ENCODE measurements at regions not wholly inside any gene's neighbourhood (a gene's known extent, or its start where the extent isn't known, plus 50 kb on each side); places are given as distances from the start of the nearest gene placed in this dataset.

DNA sequence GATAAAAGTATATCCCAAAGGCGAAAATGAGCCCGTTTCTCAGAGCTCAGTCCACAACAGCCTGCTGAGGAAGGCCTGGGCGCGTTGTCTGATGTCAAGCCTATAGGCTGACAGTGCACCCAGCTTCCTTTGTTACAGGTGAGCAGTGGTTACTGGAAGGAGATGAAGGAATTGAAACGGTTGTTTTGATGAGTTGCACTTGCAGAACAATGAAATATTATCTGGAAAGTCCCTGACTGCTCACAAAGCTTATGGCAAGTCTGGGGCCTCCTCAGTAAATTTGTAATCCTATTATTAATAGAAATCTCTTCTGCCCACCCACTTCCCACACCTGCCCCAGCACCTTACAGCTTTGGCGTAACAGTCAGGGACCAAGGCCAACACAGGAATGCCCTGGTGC is 77.8 kb downstream of the C11orf91 start:
- Mint-ChIP-seq H3K27ac (no peak overlapping the region), H3K4me1 (no peaks in the 10 kb centered on the region)
- ATAC-seq = no peak

DNA sequence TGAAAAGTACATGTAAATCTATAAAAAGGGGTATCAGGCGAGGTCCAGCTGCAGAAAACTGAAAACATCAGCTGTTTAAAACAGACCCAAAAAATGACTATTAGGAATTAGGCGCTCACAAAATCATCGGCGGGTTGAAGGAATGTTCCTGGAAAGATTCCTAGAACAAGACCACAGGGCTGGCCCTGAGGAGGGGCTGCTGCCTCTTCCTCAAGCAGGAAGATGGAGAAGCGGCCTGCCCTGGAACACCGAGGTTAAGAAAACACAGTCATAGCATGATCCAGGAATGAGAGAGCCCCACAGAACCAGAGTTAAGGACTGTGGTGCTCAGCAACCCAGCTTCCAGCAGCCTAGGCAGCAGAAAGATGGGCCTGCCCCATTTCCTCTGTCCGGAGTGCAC is 78.4 kb downstream of the C11orf91 start:
- ATAC-seq = peak; percentile 45

More for the DNA sequence above, 77.8 kb downstream of the C11orf91 start:
- Mint-ChIP-seq H3K27me3 (peaks cover 7% of the 10 kb centered on the region), H3K36me3 (no peaks in the 10 kb centered on the region), H3K9me3 (no peaks in the 10 kb centered on the region), H3K4me3 (no peak overlapping the region)

DNA sequence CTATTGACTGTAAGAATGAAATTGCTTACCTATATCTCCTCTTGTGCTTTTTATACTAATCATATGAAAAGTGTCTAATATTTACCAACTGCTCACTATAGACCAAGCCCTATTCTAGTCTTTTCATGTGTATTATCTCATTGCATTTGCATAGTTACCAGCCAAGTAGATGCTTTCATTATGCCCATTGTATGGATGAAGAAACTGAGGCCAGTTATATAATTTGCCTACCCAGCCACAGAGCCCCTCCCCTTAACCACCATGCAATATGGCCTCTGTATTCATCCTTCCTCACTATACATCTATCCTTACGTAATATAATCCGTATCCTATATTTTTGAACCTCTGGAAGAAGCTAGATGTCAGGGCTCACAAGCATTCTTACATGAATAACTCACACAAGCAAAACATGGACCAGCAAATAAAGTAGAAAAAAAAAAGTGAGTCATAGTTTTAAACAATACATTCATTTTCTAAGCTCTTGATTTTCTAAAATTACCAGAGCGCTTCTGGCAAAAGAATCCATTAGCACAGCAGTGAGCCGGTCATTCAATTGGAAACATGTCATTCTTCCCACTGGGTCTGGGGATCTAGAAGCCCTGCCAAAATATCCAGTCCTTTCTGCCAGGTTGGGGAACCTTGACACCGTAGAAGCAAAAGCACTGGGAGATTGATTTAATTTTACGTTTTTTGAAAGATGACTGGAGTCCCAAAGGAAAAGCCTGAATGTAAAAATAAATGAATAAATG is 80.0 kb downstream of the C11orf91 start:
- H3K27me3 Mint-ChIP-seq = peaks cover 7% of the 10 kb centered on the region
- no peak overlapping the region for H3K4me3 Mint-ChIP-seq
- H3K36me3 Mint-ChIP-seq = no peaks in the 10 kb centered on the region
- no peak for ATAC-seq
- H3K9me3 Mint-ChIP-seq = no peaks in the 10 kb centered on the region
- no peak overlapping the region for H3K27ac Mint-ChIP-seq
- H3K4me1 Mint-ChIP-seq = no peaks in the 10 kb centered on the region

More for the DNA sequence above, 78.4 kb downstream of the C11orf91 start:
- Mint-ChIP-seq H3K9me3 (no peaks in the 10 kb centered on the region), H3K4me3 (no peak overlapping the region), H3K36me3 (no peaks in the 10 kb centered on the region), H3K27me3 (peaks cover 7% of the 10 kb centered on the region), H3K27ac (no peak overlapping the region), H3K4me1 (no peaks in the 10 kb centered on the region)

DNA sequence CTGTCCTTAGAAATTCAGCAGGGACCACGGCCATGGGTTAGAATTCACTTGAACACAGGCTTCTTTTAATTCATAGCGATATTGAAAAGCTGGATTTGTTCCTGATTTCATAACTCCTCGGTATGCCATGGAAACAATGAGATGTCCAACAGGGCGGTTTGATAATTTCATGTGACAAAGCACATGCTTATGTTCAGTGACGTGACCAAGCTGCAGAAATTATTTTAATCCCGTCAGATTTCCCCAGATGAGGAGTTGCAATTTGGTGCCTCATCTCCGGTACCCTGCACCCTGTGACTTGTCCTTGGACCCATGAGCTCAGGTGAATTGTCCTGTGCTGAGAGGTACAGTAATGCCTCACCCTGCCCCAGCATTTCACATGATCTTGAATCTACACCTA is 81.7 kb downstream of the C11orf91 start:
- Mint-ChIP-seq H3K9me3 (no peaks in the 10 kb centered on the region), H3K27ac (no peak overlapping the region), H3K4me3 (no peak overlapping the region), H3K27me3 (peaks cover 7% of the 10 kb centered on the region), H3K4me1 (no peaks in the 10 kb centered on the region), H3K36me3 (no peaks in the 10 kb centered on the region)
- ATAC-seq = no peak

DNA sequence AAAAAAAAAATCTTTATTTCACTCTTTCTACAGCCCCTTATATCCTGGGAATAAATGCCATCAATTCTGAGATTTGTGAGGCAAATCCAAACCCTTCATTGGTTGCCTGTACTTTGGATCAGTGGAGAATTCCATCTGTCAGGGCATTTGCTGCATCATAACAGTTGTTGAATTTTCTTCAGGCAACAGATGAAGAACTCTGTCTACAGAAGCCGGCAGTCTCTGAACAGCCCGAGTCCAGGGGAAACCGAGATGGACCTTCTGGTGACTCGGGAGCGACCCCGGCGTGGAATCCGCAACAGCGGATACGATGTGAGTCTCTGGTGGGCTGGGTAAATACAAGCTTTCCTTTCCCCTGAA is 82.3 kb downstream of the C11orf91 start:
- Mint-ChIP-seq H3K36me3 (no peaks in the 10 kb centered on the region), H3K4me1 (no peaks in the 10 kb centered on the region), H3K27ac (no peak overlapping the region), H3K27me3 (peaks cover 7% of the 10 kb centered on the region), H3K9me3 (no peaks in the 10 kb centered on the region), H3K4me3 (no peak overlapping the region)
- ATAC-seq = no peak

DNA sequence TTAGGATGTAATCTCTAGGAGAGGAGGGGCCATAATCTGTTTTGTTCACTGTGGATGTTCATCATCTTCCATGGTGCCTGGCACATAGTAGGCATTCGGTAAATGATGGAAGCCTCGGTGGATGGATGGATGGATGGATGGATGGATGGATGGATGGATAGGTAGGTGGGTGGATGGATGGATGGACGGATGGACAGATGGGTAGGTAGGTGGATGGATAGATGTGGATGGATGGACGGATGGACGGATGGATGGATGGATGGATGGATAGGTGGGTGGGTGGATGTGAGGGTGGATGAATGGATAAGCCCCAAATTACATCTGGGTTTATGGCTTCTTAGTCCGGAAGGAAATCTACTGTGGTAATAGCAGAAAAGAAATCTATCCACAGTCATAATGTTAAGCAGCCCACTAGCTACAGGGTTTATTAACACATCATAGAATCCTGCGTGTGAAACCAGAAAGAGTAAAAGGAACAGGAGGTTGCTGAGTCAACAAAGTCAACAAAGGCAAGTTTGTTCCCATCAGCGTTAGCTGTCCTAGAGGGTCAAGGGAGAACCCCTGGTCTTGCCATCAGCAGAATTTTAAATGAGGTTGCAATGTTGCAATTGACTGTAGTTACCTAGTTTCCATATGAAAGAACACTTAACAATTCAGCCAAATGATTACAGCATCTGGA is 82.8 kb downstream of the C11orf91 start:
- no peaks in the 10 kb centered on the region for H3K4me1 Mint-ChIP-seq
- no peak overlapping the region for H3K4me3 Mint-ChIP-seq
- no peak overlapping the region for H3K27ac Mint-ChIP-seq
- H3K27me3 Mint-ChIP-seq = peaks cover 7% of the 10 kb centered on the region
- no peak for ATAC-seq
- no peaks in the 10 kb centered on the region for H3K36me3 Mint-ChIP-seq
- H3K9me3 Mint-ChIP-seq = no peaks in the 10 kb centered on the region

DNA sequence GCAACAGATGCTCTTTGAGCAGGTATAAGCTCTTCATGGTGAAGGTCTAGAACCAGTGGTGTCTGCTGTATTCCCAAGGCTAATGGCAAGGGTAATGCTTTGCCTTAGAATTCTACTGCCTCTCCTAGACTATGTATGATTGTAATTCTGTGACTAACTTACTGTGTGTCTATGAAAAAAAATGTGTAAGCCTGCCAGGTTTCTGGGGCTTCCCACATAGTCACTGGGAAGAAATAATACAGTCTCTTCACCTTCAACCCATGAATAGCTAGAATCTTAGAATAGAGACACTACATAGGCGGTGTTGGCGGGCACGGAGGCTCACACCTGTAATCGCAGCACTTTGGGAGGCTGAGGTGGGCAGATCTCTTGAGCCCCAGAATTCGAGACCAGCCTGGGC is 84.1 kb downstream of the C11orf91 start:
- Mint-ChIP-seq H3K27ac (no peak overlapping the region), H3K36me3 (no peaks in the 10 kb centered on the region), H3K4me1 (no peaks in the 10 kb centered on the region), H3K9me3 (no peaks in the 10 kb centered on the region), H3K4me3 (no peak overlapping the region), H3K27me3 (no peaks in the 10 kb centered on the region)
- ATAC-seq = no peak

DNA sequence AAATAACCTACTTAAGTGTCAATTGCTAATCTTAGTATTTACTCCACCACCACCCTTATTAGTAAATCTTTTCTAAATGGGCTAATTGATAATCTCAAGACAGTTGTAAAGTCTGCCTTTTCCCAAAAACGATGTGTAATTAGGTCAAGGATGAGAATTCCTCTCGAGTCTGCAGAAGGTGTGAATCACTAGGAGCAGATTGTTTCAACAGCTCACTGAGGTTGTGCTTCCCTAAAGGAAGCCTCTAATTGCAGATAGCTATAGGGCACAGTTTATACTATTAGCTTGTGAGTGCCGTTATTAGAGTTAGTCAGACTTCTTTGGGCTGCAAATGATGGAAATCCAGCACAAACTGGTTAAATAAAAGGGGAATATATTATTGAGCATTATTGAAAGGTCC is 84.9 kb downstream of the C11orf91 start:
- no peaks in the 10 kb centered on the region for H3K4me1 Mint-ChIP-seq
- no peak overlapping the region for H3K4me3 Mint-ChIP-seq
- H3K27me3 Mint-ChIP-seq = no peaks in the 10 kb centered on the region
- no peak overlapping the region for H3K27ac Mint-ChIP-seq
- ATAC-seq = no peak
- H3K36me3 Mint-ChIP-seq = no peaks in the 10 kb centered on the region
- no peaks in the 10 kb centered on the region for H3K9me3 Mint-ChIP-seq

DNA sequence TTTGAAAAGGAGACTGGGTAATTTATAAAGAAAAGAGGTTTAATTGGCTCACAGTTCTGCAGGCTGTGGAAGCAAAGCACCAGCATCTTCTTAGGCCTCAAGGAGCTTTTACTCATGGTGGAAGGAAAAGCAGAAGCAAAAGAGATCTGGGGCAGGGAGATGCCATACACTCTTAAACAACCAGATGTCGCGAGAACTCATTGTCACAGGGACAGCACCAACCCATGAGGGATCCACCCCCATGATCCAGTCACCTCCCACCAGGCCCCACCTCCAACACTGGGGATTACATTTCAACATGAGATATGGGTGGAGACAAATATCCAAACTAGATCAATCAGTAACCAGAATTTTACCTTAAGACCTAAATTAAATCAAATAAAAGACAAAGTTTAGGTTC is 87.2 kb downstream of the C11orf91 start:
- Mint-ChIP-seq H3K4me3 (no peak overlapping the region), H3K36me3 (no peaks in the 10 kb centered on the region)

DNA sequence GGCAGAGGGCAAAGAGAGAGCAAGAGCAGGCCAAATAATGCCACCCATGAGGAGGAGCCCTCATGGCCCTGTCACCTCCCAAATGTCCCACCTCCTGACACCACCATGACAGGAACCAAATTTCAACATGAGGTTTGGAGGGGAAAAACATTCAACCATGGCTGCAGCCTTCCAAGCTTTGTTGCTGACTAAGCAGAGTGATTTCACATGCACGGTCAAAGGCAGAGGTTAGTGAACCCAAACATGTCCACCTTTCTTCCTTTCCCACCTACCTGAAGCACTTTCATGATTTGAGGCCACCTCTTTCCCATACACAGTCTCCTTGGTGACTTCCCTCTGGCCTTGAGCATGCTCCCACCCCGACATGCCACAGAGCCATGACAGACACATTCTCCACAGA is 89.7 kb downstream of the C11orf91 start:
- no peaks in the 10 kb centered on the region for H3K27me3 Mint-ChIP-seq
- no peaks in the 10 kb centered on the region for H3K36me3 Mint-ChIP-seq
- H3K9me3 Mint-ChIP-seq = no peaks in the 10 kb centered on the region
- H3K4me3 Mint-ChIP-seq = no peak overlapping the region
- ATAC-seq = no peak
- H3K4me1 Mint-ChIP-seq = no peaks in the 10 kb centered on the region
- H3K27ac Mint-ChIP-seq = no peak overlapping the region

More for the DNA sequence above, 87.2 kb downstream of the C11orf91 start:
- Mint-ChIP-seq H3K4me1 (no peaks in the 10 kb centered on the region), H3K27ac (no peak overlapping the region), H3K27me3 (no peaks in the 10 kb centered on the region), H3K9me3 (no peaks in the 10 kb centered on the region)
- no peak for ATAC-seq

DNA sequence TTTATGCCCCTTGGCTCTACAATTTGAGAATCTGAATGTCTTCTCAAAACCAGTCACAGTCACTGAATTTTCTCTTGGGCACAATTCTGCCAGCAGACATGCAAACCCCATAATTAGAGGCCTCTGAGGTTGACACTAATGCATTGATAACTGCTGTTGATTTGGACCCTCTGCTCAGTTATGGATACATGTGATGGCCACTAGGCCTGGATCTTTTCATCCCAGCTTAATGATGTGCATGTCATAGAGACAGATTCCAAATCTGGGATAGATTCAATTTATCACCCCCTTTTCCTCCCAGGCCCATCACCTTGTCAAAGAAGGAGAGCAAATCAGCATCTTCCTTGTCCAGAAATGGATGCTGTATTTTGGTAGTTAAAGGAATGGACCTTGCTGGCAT is 92.2 kb downstream of the C11orf91 start:
- H3K27me3 Mint-ChIP-seq = no peaks in the 10 kb centered on the region
- no peak overlapping the region for H3K27ac Mint-ChIP-seq
- H3K4me1 Mint-ChIP-seq = no peaks in the 10 kb centered on the region
- no peaks in the 10 kb centered on the region for H3K9me3 Mint-ChIP-seq
- no peak for ATAC-seq
- no peaks in the 10 kb centered on the region for H3K36me3 Mint-ChIP-seq
- H3K4me3 Mint-ChIP-seq = no peak overlapping the region

DNA sequence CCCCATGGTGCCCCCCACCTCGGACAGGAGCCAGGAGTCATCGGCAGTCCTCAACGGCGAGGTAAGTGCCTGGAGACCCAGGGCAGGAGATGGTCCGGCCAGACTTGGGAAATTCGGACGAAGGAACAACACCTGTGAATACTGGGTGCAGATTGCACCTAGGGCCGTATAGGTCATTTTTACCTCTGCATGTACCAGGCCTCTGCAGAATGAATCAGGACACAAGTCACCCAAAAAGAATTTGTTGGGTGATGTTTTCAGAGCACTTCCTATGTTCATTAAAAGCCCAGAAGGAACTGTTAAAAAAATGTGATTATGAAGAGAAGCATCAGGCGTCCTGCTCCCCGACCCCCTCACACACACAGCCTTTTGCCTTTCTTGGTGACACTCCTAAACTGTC is 93.9 kb downstream of the C11orf91 start:
- no peak for ATAC-seq
- Mint-ChIP-seq H3K4me1 (no peaks in the 10 kb centered on the region), H3K4me3 (no peak overlapping the region), H3K9me3 (no peaks in the 10 kb centered on the region), H3K27me3 (no peaks in the 10 kb centered on the region), H3K27ac (no peak overlapping the region), H3K36me3 (no peaks in the 10 kb centered on the region)

DNA sequence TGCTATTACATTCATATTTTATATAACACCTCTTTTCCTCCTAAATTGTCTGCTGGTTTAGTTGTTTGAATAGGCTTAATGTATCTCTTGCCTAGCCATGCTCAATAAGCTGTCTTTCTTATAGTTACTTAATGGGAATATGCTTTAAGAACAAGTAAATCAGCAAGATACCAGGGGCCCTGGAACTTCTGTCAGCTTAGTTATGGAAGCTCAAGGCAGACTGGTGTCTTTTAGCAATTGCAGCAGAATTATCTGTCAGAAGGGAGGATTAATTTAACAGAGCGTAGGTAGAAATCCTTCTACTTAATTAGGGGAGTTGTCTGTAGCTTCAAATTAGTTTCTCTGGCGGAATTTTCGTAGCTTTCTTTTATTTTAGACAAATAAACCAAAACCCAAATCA is 94.9 kb downstream of the C11orf91 start:
- Mint-ChIP-seq H3K27ac (no peak overlapping the region), H3K36me3 (no peaks in the 10 kb centered on the region), H3K4me3 (no peak overlapping the region), H3K4me1 (no peaks in the 10 kb centered on the region), H3K27me3 (no peaks in the 10 kb centered on the region), H3K9me3 (no peaks in the 10 kb centered on the region)
- no peak for ATAC-seq

DNA sequence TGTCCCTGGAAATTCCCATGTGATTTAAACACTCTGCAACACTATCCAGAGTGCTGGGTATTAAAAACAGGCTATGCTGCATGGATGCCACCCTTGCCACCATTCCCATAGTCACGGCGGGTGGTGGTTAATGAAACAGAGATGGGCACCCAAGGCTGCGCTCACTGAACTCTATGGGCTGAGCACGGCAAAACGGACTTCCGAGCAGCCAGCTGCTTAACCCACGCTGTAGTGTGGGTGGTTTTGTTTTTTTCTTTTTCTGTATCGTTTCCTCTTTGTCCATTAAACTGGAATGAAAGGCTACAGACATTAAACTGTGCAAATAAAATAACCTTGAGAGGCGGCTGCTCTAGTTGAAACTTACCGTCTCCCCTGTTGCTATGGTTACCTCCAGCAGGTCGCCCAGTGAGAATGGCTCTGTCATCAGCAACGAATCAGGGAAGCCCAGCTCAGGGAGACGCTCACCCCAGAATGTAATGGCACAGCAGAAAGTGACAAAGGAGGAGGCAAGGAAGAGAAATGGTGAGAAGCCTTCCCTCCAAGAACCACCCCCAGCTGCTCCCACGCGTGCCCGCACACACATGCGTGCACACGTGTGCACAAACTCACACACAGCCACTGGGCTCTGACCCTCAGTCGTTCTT is 102.1 kb downstream of the C11orf91 start:
- no peaks in the 10 kb centered on the region for H3K36me3 Mint-ChIP-seq
- peak; percentile 46 for ATAC-seq
- H3K9me3 Mint-ChIP-seq = no peaks in the 10 kb centered on the region
- no peak overlapping the region for H3K4me3 Mint-ChIP-seq
- no peaks in the 10 kb centered on the region for H3K27me3 Mint-ChIP-seq
- H3K27ac Mint-ChIP-seq = no peak overlapping the region
- H3K4me1 Mint-ChIP-seq = no peaks in the 10 kb centered on the region

DNA sequence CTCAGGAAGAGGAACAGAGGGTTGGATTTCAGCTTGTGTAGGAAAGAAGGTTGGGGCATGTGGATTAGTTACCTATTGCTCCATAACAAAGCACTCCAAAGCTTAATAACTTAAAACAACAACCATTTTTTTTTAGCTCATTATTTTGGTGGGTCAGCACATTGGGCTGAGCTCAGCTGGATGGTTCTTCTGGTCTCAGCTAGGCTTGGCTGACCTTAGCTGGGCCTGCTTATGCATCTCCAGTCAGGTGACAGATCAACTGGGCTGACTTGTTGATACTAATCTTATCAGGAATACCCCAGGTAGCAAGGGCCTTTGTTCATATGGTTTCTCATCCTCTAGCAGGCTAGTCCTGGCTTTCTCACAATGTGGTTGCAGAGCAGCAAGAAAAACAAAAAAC is 106.4 kb downstream of the C11orf91 start:
- no peaks in the 10 kb centered on the region for H3K27me3 Mint-ChIP-seq
- H3K27ac Mint-ChIP-seq = no peak overlapping the region
- no peaks in the 10 kb centered on the region for H3K36me3 Mint-ChIP-seq
- H3K4me1 Mint-ChIP-seq = no peaks in the 10 kb centered on the region
- no peak overlapping the region for H3K4me3 Mint-ChIP-seq
- ATAC-seq = no peak
- no peaks in the 10 kb centered on the region for H3K9me3 Mint-ChIP-seq

DNA sequence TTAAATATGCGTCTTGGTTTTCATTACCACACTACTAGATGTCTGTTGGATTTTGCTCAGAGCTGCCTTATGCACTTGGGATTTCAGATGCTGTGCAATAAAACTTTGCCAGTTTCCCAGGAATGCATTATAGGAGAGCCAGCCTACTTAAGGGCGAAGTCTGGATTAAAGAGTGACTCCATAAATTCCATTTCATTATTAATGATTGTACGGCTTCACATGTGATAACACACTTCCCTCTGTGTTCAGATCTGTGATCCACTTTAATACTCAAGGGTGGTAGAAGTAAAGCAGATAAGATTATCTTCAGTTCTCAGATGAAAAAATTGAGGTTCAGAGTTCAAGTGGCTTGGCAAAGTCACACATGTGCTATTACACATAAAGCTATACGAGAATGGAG is 110.2 kb downstream of the C11orf91 start:
- peaks cover 3% of the 10 kb centered on the region for H3K9me3 Mint-ChIP-seq
- H3K36me3 Mint-ChIP-seq = no peaks in the 10 kb centered on the region
- no peak overlapping the region for H3K27ac Mint-ChIP-seq
- no peak for ATAC-seq
- H3K4me3 Mint-ChIP-seq = no peak overlapping the region
- no peaks in the 10 kb centered on the region for H3K4me1 Mint-ChIP-seq
- H3K27me3 Mint-ChIP-seq = peaks cover 13% of the 10 kb centered on the region

Data from stimulated activated memory B cell treated with anti-CD40 and anti-IgM and Interleukin-4, amounts not matched to agents 10 μg/mL and 1 μg/mL and 100 μg/mL, for 72 hours (primary cell).